ENCODE measurements at regions not wholly inside any gene's neighbourhood (a gene's known extent, or its start where the extent isn't known, plus 50 kb on each side); places are given as distances from the start of the nearest gene placed in this dataset.

GRCh38 chr2:118333664-118334063 is 245.4 kb downstream of the INSIG2 start:
- no peak for DNase-seq (ENCODE audit: low spot score)
- TF ChIP-seq, protein P1, sequence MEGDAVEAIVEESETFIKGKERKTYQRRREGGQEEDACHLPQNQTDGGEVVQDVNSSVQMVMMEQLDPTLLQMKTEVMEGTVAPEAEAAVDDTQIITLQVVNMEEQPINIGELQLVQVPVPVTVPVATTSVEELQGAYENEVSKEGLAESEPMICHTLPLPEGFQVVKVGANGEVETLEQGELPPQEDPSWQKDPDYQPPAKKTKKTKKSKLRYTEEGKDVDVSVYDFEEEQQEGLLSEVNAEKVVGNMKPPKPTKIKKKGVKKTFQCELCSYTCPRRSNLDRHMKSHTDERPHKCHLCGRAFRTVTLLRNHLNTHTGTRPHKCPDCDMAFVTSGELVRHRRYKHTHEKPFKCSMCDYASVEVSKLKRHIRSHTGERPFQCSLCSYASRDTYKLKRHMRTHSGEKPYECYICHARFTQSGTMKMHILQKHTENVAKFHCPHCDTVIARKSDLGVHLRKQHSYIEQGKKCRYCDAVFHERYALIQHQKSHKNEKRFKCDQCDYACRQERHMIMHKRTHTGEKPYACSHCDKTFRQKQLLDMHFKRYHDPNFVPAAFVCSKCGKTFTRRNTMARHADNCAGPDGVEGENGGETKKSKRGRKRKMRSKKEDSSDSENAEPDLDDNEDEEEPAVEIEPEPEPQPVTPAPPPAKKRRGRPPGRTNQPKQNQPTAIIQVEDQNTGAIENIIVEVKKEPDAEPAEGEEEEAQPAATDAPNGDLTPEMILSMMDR (IDR thresholded peaks at IDR 0.05; ENCODE audit: extremely low read depth, missing control alignments), result no peak

DNA sequence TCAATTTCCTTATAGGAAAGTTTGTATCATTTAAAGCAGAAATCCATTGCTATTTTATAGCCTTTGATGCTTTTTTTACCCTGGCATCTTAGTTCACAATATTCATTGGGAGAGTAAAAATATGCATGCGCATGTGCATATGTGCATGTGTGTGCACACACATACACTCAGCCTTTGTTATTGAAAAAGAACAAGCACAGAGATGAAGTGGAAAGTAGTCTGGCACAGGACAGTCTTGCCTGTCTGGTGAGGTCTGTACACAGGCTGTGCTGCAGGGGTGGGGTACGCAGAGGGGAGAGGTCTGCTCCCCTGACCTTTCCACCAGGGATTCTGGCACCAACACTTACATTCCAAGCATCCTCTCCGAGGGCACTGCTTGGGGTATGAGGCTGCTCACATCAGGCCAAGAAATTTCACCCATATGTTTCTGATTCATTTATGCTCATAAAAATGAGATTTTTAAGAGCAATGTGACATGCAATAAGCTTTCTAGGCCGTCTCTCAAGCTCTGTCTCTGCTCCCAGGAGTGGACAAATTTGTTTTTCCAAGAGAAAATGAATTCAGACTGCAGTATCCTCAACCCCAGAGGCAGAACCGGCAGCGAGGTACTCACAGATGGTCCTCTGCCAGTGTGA is 237.2 kb downstream of the INSIG2 start:
- DNase-seq (ENCODE audit: low spot score), result no peak
- TF ChIP-seq, protein P1 (IDR thresholded peaks at IDR 0.05; ENCODE audit: extremely low read depth, missing control alignments), result no peak

- TF ChIP-seq, protein P1 (IDR thresholded peaks at IDR 0.05; ENCODE audit: extremely low read depth, missing control alignments), result no peak
- DNase-seq (ENCODE audit: low spot score), result no peak
Measured at GRCh38 chr2:118322406-118322805, 234.1 kb downstream of the INSIG2 start.

DNA sequence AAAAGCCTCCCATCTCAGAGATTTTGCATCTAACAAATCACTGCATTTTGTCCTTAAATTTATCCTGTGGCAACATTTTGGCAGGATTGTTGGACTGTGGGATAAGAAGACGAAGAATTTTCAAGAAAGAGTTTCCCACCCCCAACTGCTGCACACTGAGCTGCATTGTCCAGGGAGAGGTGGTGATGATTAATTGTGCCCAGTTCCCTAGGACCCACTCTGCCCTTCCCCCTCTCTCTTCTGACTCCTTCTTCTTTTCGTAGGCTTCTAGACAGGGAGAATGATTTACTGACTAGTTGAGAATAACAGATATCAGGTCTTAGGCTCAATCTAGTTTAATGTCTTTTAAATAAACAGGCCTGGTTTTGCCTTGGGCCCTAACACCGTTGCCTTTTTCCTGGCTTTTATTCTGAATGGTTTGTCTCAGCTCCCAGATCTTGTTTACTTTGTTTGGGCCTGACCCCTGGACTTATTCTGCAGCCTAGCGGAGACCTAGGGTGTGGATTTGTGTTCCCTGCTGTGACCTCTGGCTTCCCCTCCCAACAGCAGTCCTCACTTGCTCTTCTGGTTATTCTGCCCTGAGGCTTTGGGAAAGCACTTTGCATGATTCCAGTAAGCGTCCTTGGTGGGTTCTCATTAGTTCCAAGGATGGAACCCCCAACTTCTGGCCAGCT is 233.3 kb downstream of the INSIG2 start:
- TF ChIP-seq, protein P1 (IDR thresholded peaks at IDR 0.05; ENCODE audit: extremely low read depth, missing control alignments), result no peak
- DNase-seq (ENCODE audit: low spot score), result no peak

DNA sequence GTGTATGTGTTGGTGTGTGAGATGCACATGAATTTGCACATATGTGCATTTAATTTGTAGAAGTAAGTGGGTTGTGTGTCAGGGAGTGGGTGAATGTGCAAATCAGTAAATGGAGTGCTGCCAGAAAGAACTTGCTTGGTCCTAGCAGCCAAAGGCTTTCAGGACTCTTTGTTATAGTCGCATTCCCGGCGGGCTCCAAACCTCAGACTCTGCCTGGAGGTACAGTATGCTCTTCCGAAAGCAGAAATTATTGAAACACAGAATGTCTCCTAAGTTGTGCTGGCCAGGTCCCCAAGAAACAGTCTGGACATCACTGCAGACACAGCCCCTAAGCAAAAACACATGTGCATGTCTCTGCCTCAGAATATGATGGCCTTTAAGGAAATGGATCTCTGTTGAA is 232.4 kb downstream of the INSIG2 start:
- TF ChIP-seq, protein P1 (IDR thresholded peaks at IDR 0.05; ENCODE audit: extremely low read depth, missing control alignments), result no peak
- no peak for DNase-seq (ENCODE audit: low spot score)

DNA sequence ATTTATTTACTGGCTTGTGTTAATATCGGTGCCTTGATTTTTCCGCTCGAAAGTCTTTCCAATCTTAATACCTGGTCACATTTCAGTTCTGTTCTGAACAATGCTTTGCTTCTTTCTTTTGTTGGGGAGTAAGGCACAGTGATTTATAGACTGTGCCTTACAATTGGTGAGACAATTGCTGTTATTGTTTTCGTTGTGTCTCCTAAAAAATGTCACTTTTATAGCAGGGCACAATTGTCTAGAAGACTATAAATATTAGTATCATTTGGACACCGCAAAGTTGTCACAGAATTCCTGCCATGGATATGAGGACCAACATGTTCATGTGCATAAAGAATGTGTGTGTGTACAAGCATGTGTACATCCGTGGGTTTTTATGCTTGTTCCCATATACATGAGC is 231.9 kb downstream of the INSIG2 start:
- DNase-seq (ENCODE audit: low spot score), result no peak
- TF ChIP-seq, protein P1 (IDR thresholded peaks at IDR 0.05; ENCODE audit: extremely low read depth, missing control alignments), result no peak

GRCh38 chr2:118319271-118319684 is 231.0 kb downstream of the INSIG2 start:
- DNase-seq (ENCODE audit: low spot score), result no peak
- TF ChIP-seq, protein P1 (IDR thresholded peaks at IDR 0.05; ENCODE audit: extremely low read depth, missing control alignments), result no peak
